Breast epithelium (tissue), 3 donors: ENCODE measurements at regions not wholly inside any gene's neighbourhood (a gene's known extent, or its start where the extent isn't known, plus 50 kb on each side); places are given as distances from the start of the nearest gene placed in this dataset.

Source experiments
- CTCF ChIP-seq, 3 donors: fragments of 450-650 bp; IDR thresholded peaks; one replicate each; pipeline ENCODE4 v1.5.1; 2016 to 2017; ENCODE audit warnings: antibody characterized with exemption in 3 of 3, mild to moderate bottlenecking in 3 of 3, moderate library complexity in 3 of 3
- POLR2A ChIP-seq: fragments of 450-650 bp; IDR thresholded peaks from one replicate; pipeline ENCODE4 v1.6.1; 2016; ENCODE audit warnings: antibody characterized with exemption, mild to moderate bottlenecking, moderate library complexity
- POLR2AphosphoS5 ChIP-seq, 3 donors: sonication (generic); formaldehyde crosslinking; IDR thresholded peaks; one replicate each; pipeline ENCODE4 v1.6.1; 2017; ENCODE audit warnings: antibody characterized with exemption in 3 of 3

DNA sequence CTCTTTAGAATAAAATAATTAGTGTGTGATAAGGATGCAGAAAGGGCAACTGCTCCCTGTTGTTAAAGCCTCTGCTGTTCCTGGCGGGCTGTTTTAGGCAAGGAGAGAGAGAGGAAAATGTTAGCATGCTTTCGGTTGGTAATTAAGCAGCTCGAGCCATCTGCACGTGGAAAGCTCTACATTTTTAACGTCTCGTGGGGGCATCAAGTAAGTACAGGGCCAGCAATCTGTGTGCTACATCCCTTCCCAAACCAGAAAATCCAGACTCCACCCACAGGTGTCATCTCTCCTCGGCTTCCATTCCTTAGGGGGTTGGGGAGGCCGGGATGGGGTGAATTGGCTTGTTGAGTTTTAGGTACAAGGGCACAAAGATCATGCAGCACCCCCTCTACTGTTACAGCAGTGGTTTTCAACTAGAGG lies 62.4 kb upstream of the MARCHF10 start:
- no peak for TF ChIP-seq CTCF (IDR thresholded peaks at IDR 0.05)
- TF ChIP-seq POLR2A = no peak
- TF ChIP-seq POLR2AphosphoS5 (IDR thresholded peaks at IDR 0.05) = no peak
